GM20000 (cell line): ENCODE measurements at regions not wholly inside any gene's neighbourhood (a gene's known extent, or its start where the extent isn't known, plus 50 kb on each side); places are given as distances from the start of the nearest gene placed in this dataset.
A peak's percentile ranks its signal among the peaks of the same experiment; 100 is the strongest.

ENCODE experiments used
- DNase-seq: peaks from one replicate; pipeline ENCODE4 v3.0.0; 2012; ENCODE audit warnings: low spot score
- TF ChIP-seq, protein P1 (sequence below): IDR thresholded peaks from 2 replicates; pipeline ENCODE4 v1.5.1; 2012; ENCODE audit warnings: mild to moderate bottlenecking, control low read depth; ENCODE audit errors: extremely low read depth, missing control alignments

- TF ChIP-seq, protein P1, sequence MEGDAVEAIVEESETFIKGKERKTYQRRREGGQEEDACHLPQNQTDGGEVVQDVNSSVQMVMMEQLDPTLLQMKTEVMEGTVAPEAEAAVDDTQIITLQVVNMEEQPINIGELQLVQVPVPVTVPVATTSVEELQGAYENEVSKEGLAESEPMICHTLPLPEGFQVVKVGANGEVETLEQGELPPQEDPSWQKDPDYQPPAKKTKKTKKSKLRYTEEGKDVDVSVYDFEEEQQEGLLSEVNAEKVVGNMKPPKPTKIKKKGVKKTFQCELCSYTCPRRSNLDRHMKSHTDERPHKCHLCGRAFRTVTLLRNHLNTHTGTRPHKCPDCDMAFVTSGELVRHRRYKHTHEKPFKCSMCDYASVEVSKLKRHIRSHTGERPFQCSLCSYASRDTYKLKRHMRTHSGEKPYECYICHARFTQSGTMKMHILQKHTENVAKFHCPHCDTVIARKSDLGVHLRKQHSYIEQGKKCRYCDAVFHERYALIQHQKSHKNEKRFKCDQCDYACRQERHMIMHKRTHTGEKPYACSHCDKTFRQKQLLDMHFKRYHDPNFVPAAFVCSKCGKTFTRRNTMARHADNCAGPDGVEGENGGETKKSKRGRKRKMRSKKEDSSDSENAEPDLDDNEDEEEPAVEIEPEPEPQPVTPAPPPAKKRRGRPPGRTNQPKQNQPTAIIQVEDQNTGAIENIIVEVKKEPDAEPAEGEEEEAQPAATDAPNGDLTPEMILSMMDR: no peak
- DNase-seq: no peak
Measured at GRCh38 chr4:165684177-165684805, 188.7 kb upstream of the TLL1 start.

DNA sequence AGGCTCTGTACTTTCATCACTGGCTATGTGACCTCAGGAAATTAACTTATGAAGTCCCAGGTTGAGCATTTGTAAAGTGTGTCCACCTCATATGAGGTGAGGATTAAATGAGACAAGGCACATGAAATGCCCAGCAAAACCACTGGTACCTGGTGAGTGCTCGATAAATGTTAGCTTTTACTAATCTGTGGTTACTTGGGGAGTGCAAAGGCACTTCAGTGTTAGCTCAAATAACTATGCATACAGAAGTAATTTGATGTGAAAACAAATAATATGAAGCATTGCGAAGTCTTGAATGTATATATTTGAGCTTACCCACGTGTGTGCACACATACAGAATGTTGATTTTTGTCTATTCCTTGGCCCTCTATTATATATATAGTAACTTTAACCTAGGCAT is 186.3 kb upstream of the TLL1 start:
- DNase-seq: no peak
- TF ChIP-seq, protein P1: no peak

DNA sequence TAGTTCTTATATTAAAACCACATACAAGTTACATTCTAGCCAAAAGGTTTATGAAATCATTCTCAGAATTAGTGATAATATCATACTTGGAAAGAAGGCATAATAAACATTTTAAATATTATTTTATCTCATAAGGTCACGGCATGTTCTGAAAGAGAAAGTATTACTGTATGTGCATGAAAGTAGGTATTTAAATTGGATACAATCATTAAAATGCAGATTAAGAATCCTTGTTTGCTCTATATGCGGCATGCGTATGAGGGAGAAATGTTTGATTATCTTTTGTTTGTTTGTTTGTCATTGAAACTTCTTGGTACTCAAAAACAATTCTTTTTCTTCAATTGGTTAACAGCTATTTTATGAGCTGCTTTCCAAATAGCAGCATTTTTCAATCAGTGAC is 183.9 kb upstream of the TLL1 start:
- TF ChIP-seq, protein P1: no peak
- DNase-seq: no peak

GRCh38 chr4:165692082-165692481 is 181.0 kb upstream of the TLL1 start:
- TF ChIP-seq, protein P1: no peak
- no peak for DNase-seq

DNA sequence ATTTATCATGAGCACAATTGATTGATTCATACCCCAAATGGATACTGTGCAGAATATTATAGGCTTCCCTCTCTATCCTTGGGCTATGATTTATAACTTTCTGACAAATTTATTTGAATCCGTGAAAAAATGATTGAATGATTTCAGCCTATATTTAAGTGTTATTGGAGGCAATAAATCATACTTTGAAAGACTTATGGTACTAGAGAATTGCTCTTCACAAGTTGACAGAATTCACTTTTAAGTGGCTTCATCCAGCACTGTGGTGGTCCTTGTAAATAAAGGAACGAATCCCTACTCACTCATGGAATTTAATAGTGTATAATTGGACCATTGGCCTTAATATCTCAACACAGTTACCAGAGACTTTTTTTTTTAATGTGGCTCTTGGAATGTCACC is 174.8 kb upstream of the TLL1 start:
- TF ChIP-seq, protein P1: no peak

GRCh38 chr4:165699055-165699454 is 174.0 kb upstream of the TLL1 start:
- TF ChIP-seq, protein P1: no peak
- no peak for DNase-seq

More for the DNA sequence above, 174.8 kb upstream of the TLL1 start:
- no peak for DNase-seq

- TF ChIP-seq, protein P1: peak; percentile 6
- DNase-seq: no peak
Measured at GRCh38 chr4:165700855-165701254, 172.2 kb upstream of the TLL1 start.
